ENCODE measurements at regions not wholly inside any gene's neighbourhood (a gene's known extent, or its start where the extent isn't known, plus 50 kb on each side); places are given as distances from the start of the nearest gene placed in this dataset.
"Not testable (repeated sequence)": the region's sequence is repeated elsewhere in the genome, so short reads cannot be mapped to it uniquely, and the experiment has no call there.

DNA sequence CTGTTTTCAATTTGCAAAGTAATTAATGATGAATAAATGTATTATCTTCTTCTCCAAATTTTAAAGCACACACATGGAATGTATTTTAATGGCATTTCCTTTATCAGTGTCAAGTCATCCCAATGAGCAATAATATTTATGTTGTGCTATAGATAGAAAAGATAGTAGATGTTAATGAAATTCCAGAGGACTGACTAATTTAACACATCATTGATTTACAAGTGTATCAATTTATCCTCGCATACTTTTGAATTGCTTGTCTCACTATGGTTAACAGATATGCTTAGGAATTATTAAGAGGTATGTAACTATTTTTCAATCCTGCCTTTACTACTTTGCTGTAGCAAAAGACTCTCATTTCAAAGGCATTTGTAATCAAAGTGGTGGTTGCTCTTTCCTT lies 842.9 kb downstream of the SLC6A15 start:
- no peak for DNase-seq

DNA sequence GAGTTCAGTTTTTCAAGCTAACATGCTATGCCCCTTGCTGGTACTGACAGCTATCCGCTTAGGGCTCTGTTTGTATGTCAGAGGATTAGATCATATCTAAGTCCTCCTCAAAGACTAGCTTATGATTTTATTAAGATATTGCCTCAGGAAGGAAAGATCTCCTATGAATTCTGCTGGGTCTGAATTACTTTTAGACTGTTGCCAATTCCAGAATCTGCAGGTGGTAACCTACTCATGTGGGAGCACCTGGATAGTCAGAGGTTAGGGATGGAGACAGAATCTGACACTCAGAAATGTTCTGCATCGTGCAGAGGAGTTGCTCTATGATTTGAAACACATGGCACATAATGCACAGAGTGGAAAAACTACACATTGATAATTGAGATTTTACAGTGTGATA lies 843.4 kb downstream of the SLC6A15 start:
- no peak for DNase-seq

DNA sequence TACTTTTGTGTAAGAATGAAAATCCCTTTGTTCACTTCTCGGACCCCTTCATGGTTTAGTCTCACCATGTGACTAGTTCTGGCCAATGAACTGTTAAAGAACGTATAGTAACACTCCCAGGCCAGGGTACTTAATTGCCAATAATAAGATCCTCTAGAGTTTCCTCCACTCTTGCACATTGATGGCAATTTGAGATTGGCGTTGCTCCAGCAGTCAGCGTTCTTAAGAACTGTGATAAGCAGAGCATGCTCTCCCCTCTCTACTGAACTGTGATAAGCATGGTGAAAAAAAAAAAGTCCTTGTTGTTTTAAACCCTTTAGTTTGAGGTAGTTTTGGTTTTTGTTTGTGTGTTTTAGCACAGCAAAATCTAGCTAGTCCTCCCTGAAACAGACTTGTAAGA lies 854.5 kb downstream of the SLC6A15 start:
- no peak for DNase-seq

DNA sequence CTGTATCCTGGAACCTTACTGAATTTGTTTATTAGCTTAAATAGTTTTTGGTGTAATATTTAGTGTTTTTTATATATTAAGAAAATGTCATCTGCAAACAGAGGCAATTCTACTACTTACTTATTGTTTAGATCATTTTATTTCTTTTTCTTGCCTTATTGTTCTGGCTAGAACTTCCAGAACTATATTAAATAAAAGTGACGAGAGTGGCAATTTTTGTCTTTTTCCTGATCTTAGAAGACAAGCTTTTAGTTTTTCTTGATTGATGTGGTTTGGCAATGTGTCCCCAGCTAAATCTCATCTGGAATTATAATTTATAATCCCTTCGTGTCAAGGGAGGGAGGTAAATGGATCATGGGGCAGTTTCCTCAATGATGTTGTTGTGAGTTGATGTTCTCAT lies 857.8 kb downstream of the SLC6A15 start:
- DNase-seq, result no peak

DNA sequence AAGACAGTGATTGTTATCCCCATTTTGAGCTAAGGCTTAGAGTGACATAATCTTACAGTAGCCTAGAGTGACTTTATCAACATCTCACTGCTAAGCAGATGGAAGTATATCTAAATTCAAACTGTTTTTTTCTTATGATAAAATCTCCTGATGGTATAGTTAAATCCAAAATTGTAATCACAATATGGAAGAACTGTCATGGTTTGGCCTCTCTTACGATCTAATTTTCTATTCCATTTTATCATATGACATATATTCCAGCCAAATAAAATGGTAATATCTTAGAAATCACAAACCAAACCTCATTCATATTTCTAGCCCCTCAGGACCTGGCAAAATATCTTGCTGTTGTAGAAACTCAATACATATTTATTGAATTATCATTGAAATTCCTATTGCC lies 864.7 kb downstream of the SLC6A15 start:
- no peak for DNase-seq

DNA sequence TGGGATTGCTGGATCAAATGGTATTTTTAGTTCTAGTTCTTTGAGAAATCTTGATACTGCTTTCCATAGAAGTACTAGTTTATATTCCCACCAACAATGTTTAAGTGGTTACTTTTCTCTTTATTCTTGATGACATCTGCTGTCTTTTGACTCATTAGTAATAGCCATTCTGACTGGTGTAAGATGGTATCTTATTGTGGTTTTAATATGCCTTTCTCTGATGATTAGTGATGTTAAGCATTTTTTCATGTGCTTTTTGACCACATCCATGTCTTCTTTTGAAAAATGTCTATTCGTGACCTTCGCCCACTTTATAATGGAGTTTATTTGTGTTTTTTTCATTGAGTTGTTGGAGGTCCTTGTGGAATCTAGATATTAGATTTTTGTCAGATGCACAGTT lies 865.7 kb downstream of the SLC6A15 start:
- DNase-seq, result no peak

DNA sequence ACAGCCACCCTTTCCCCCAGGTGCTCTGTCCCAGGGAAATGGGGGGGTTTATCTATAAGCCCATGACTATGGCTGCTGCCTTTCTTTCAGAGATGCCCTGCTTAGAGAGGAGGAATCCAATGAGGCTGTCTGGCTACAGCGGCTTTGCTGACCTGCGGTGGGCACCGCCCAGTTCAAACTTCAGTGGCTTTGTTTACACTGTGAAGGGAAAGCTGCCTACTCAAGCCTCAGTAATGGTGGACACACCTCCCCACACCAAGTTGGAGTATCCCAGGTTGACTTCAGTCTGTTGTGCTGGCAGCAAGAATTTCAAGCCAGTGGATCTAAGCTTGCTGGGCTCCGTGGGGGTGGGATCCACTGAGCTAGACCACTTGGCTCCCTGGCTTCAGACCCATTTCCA lies 869.2 kb downstream of the SLC6A15 start:
- DNase-seq, result no peak

DNA sequence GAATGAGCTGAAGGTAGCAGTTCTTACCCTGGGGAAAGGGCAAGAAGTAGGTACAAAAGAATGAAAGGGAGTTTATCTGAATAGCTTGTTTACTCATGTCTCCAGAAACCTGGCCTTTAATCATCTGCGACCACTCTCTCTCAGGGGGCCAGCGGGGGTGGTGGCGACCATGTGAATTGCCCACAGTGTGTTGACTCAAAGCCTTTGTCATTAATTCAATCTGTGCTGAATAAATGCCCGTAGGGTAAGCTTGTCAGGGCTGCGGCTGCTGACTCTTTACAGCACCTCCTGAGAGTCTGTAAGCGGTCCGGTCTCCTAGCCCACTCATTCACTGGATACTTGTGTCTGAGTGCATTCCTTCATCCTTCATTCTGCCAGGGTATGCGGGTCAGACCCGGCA lies 874.4 kb downstream of the SLC6A15 start:
- no peak for DNase-seq

DNA sequence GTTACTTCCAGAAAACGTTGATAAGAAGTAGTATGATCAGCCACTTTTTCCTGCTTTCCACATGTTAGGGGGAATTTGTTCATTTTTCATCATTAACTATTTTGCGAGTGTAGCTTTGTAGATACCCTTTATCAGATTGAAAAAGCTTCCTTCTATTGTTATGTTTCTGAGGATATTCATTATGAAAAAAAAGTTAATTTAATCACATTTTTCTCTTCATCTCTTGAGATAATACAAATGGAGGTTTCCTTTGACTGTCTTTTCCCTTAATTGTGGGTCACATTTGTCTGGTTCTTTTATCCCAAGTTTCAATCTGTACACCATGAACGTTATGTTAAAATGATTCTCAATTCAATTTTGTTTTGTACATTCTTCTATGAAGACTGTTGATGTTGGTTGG lies 875.7 kb downstream of the SLC6A15 start:
- no peak for DNase-seq

DNA sequence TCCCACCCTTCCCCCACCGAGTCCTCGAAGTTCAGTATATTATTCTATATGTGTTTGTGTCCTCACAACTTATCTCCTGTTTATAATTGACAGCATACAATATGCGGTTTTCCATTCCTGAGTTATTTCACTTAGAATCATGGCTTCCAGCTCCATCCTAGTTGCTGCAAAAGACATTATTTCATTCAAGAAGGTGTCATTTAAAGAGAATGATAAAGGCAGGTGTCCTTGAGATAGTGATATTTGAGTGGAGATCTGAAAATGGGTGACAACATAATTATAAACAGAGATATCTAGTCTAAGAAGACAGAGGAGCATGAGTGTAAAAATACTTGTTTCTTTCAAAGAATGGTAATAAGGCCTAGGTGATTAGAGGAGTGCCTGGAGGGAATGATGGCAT lies 876.8 kb downstream of the SLC6A15 start:
- DNase-seq, result no peak

DNA sequence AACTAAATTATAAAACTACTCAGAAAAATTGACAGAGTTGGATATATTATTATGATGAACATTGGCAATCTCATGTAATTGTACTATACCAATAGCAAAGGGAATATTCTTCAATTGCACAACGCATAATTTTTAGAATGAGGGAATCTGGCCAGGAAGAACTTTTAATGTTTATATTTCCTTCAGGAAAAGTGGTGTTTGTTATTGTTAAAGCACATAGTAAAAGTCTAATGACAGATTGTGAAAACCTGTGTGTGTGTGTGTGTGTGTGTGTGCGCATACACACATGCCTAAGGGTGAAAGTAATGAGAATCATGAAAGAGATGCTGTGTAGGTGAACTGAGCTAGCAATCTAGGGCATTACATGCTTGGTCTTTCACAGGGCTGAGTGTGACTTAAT lies 877.7 kb downstream of the SLC6A15 start:
- DNase-seq, result no peak

DNA sequence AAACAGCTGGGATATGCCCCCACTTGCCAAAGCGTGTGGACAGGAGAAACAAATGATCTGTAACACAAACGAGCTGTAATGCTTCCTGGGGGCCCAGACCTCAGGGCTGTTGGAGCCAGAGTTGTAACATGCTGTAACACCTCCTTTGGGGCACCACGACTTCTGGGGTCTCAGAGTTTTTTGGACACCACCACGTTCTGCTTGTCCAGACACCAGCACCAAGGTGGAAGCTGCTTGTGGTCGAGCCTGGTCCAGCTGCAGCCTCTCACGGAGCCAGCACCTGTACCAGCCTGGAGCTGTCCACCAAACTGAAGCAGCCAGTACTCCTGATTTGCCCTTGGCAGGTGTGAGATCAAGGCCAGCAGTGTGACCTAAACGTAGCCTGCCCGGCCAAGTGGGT lies 879.4 kb downstream of the SLC6A15 start:
- no peak for DNase-seq

DNA sequence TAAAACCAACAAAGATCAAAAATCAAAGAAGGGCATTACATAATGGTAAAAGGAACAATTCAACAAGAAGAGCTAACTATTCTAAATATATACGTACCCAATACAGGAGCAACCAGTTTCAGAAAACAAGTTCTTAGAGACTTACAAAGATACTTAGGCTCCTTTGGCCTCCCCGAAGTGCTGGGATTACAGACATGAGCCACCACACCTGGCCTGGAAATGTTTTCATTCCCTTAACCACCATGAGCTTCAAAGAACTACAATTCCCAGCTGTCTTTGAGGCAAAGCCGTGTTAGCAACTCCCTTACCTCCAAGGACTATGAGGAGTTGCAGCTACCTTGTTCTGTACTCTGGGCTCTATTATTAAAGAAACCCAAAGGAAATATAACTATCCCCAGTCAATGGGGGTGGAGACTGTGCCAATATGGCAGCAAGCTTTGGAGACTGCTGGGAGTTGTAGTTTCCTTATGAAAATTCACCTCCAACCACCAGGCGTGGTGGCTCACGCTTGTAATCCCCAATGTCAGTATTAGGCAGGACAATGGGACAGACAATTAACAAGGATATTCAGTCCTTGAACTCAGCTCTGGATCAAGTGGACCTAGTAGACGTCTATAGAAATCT lies 893.9 kb downstream of the SLC6A15 start:
- DNase-seq, result not testable (repeated sequence)

DNA sequence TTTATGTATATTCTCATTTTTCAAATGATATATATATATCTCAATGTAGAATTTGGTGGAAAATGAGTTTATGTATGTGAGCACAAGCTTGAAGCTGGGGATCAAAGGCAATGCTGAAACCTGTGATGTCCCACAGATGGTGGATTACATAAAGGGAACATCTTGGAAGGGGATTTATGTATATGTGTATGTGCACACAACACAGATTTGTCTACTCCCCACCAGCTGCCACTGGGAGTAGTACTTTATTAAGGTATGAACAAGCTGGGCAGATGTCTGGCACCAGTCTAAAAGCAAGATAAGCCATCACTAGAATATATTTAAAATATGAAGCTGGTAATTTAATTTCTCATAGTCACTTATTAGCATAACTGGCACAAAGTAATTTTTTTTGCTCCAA lies 895.6 kb downstream of the SLC6A15 start:
- no peak for DNase-seq

DNA sequence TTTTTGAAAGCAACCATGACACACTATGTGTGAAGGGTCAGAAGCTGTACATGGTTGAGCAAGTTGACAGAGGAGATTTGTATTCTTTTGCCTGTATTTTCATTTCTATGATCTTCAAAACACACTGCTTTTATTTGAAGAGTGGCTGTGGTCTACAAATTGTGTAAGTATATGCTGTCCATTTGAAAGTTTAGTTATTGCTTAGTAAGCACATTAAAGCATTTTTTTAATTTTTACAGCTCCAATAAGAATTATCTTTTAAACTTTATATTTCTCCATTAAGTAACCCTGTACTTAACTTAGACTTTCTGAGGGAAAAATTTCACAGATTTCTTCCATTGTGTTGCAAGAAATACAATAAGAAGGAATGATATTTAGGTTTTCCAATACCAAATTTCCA lies 915.2 kb downstream of the SLC6A15 start:
- no peak for DNase-seq

DNA sequence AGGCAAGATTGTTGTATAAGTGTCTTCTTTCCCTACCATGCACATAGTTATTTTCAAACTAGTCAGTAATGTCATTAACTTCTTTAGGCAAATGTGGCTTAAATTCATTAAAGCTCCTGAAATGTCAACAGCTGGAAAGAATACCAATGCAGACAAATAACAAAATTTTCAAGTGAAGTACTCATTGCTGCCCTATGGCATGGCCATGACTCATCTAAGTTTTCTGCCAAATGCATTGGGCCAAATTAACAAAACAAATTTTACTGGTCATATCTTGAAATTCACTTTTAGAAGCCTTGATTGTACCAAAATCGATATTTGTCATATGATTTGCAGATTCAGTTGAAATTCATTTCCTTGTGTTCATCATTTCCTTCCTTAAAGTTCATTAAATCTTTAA lies 915.9 kb downstream of the SLC6A15 start:
- DNase-seq, result no peak

DNA sequence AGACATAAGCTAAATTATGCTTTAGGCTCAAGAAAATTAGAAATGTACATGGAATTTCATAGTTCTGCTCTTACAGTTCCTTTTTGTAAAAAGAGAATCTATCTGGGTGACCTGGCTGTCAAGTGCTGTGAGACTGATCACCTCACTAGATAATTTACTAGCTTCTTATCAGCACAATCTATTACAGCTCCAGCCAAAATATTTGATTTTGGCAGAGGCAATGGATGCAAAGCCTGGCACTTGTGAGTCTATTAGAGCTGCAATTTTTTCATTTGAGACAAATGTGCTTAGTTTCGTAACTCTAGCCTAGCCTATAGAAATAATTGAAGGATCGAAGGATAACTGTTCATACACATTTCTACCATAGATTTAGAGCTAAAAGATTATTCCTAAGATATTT lies 927.5 kb downstream of the SLC6A15 start:
- no peak for DNase-seq

DNA sequence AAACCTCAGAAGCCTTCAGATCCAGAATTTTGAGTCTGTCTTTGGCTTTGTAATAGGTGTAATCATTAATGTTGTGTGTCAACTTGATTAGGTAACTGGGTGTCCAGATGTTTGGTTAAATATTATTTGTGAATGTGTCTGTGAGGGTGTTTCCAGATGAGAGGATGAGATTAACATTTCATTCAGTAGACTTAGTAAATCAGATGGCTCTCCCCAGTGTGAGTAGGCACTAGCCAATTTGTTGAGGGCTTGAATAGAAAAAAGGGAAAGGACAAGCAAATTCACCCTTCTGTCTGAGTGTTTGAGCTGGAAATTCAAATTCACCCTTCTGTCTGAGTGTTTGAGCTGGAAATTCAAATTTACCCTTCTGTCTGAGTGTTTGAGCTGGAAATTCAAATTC lies 932.2 kb downstream of the SLC6A15 start:
- no peak for DNase-seq

DNA sequence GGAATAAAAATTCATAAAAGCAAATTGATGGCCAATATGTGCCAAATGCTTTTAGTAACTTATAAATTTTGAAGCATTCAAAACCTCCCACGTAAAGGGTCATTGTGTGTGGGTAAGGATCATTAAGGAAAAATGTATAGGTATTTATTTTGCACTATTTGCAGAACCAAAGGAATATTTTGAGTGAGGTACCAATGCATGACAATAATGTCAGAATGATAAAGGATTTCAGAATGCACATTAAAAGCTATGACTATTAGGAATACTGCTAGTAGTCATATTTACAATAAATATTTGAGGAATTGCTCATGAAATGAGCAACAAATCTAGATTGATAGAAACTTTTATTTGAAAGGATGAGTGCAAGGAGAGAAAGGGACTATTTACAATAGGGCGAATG lies 932.8 kb downstream of the SLC6A15 start:
- DNase-seq, result no peak

DNA sequence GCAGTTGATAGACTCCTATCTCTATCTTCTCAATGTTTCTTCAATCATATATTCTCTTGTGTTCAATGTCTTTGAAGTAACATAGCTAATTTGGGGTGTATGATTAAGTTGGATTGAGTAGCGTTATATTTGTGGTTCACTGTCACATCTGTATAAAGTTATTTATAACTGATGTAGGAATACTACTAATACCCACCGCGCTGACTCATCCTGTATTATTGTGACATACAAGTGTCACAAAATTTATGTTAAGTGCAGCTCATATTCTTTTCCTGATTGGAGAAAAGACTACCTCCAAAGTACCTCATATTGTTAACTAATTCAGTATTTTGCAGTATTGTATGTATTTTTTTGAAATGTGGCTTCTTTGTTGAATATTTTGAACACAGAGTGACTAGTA lies 940.8 kb downstream of the SLC6A15 start:
- no peak for DNase-seq

DNA sequence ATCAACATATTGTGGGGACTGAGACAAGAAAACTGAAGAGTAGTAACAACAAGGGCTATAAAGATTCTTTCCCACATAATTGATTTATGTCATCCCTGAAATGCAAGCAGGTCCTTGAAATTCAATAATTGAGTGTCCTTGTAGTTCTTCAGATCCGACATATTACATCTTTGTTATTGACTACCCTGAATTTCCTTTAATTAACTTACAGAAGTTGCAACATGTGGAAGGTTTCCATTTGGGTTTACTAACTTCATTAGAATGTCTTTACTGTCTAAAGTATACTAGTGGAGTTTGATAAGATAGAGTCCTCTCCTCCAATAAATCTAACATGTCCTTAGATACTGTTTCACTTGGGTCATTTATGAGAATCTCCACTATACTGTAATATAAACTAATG lies 951.8 kb downstream of the SLC6A15 start:
- no peak for DNase-seq

DNA sequence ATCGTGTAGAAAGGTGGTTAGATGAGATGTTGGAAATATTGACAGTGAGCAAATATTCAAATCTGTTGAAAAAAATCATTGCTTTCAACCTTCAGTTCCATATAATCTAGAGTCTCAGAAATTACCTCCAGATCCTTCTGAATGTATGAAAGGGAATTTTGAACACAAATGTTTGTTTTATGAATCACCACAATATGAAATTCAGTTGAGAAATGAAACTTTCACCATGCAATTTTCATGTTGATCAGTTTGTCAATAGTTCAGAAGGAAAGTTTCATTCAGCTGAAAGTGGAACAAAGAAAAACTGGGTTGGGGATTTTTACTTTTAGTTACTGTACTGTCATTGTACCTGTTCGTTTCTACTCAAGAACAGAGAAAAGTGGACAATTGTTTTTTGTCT lies 953.6 kb downstream of the SLC6A15 start:
- no peak for DNase-seq

DNA sequence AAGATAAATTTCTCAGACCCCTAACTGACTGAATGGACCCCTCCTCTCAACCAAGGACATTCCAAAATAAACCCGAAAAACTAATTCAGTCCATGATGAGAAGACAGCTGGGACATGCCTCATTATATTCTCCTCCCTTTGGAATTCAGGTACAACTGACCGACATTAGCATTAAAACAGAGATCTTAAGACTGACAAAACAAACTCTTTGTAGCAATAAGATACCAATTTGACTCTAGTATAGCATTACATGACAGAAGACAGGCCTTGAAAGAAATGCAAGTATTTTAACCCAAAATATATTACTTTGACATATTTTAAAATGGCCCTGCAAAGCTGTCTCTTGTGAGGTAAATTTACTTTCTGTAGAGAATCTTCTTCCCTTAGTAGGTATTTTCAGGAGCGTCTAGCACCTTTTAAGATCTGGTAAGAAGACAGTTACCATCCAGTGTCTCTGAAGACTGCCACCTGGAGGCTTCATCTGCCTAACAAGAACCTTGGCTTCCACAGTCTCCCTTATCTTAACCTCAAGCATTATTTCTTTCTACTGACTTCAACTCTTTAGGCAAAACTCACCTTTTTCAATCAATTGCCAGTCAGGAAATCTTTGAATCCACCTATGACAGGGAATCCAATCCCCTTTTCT lies 957.5 kb downstream of the SLC6A15 start:
- no peak for DNase-seq

Data from amygdala (tissue), 56 donors.